ENCODE measurements at regions not wholly inside any gene's neighbourhood (a gene's known extent, or its start where the extent isn't known, plus 50 kb on each side); places are given as distances from the start of the nearest gene placed in this dataset.

GRCh38 chr13:88651531-88651930, 980.4 kb downstream of the SLITRK5 start:
- TF ChIP-seq FOXA1 (IDR thresholded peaks at IDR 0.05), result no peak
- no peak for TF ChIP-seq CTCF (IDR thresholded peaks at IDR 0.05; ENCODE audit: low read depth, low read length, missing input control)
- no peak for TF ChIP-seq TAF1 (conservative IDR thresholded peaks at IDR 0.05)
- no peak for TF ChIP-seq EGR1 (IDR thresholded peaks at IDR 0.05; ENCODE audit: low read depth in 2 of 2)

All from liver (tissue), 3 donors.